GM18499 (cell line): ENCODE measurements at regions not wholly inside any gene's neighbourhood (a gene's known extent, or its start where the extent isn't known, plus 50 kb on each side); places are given as distances from the start of the nearest gene placed in this dataset.

Source experiments
- ATAC-seq: cut with Tn5 transposase; IDR thresholded peaks from one replicate; pipeline ENCODE4 v1.9.1; 2021; ENCODE audit warnings: moderate number of reproducible peaks; ENCODE audit not compliant: insufficient read depth, unreplicated experiment

DNA sequence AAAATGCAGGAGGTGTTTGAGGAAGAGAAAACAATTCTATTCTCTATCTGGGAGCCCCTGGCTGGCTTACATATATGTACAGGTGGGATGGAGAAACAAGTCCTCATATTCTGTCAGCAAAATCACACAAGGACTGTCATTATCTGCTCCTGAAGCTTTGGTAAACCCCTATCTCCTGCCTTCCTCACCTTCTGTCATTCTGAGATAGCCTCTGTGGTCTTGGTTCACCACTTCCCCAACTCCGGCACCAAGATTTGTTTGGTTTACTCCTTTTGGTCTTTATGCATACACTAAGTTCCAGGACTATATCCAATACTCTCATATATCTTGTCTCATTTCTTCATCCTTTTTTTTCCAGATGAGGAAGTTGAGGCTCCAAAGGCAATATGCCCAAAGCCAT, 551.1 kb downstream of the PLPP3 start:
- no peak for ATAC-seq

DNA sequence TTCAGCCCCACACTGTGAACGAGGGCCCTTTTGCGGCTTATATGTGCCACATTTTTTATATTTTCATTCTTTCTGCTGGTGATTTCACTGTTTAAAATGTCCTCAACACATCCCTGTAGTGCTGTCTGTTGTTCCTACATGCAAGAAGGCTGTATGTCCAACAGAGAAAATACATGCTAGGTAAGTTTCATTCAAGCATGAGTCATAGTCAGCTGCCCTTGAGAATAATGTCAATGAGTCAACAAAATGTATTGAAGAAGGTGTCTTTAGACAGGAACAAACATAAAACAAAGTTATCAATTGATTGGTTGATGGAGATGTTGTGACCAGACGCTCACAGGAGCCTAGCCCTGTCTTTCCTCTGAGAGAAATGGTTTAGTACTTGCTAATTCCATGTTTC, 553.4 kb downstream of the PLPP3 start:
- ATAC-seq = no peak

DNA sequence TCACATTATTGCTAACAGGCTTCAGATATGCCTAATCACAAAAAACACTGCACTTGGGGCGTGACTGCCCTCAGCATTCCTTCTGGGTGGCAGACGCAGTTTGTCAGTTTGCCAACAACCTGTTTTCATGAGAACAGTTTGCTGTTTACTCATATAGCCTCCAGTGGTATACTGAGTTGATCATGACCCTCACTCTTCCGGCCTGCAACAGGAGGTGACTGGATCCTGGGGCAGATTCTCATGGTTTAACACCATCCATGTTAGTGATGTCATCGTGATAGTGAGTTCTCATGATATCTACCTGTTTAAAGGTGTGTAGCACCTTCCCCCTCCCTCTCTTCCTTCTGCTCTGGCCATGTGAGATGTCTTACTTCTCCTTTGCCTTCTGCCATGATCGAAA, 555.2 kb downstream of the PLPP3 start:
- no peak for ATAC-seq

DNA sequence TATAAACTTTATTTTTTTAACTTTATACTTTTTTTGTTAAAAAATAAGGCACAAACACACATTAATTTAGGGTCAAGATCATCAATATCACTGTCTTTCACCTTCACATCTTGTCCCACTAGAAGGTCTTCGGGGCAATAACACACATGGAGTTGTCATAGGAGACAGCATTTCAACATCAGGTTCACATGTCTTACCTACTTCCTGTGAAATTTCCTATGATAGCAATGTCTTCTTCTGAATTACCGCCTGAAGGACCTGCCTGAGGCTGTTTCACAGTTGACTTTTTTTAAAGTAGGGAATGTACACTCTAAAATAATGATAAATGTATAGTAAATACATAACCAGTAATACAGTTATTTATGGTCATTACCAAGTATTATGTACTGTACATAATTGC, 559.4 kb downstream of the PLPP3 start:
- no peak for ATAC-seq

DNA sequence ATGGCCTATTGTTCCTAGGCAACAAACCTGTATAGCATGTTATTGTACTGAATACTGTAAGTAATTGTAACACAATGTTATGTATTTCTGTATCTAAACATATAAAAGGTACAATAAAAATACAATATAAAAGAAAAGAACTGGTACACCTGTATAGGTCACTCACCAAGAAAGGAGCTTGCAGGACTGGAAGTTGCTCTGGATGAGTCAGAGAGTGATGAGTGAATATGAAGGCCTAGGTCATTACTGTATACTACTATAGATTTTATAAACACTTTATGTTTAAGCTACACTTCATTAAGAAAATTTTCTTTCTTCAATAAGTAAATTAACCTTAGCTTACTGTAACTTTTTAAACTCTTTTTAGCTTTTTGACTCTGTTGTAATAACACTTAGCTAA, 559.9 kb downstream of the PLPP3 start:
- no peak for ATAC-seq

DNA sequence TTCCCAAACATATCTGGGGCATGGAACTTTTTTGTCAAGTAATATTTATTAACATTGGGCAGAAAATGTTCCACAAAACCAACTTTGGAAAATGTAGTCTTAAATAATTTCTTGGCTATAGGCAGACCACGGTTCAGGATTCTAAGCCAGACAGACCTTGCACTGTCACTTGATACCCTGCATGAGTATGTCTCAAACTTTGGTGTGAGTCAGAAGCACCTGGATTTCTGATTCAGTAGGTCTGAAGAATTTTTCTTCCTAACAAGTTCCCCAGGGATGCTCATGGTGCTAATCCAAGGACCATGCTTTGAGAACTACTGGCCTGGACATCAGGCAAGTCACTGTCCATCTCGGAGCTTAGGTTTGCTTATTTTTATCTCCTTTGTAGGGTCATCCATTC, 562.0 kb downstream of the PLPP3 start:
- no peak for ATAC-seq

DNA sequence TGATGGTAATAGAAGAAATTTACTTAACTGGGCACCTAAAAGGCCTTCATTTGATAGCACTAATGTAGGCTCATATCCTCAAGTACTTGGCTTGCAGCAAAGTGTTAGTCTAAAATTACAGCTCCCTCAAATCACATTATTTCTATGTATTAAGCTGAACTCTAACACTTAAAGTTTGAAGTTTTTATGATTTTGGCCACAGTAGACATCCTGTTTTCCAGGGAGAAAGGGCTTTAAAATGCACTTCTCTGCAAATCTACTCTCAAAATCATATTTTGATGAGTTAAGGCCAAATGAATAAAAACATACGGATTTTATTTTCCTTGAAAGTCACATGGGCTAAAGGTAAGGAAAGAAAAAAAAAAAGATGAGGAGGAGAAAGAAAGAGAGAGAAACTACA, 575.5 kb downstream of the PLPP3 start:
- no peak for ATAC-seq

DNA sequence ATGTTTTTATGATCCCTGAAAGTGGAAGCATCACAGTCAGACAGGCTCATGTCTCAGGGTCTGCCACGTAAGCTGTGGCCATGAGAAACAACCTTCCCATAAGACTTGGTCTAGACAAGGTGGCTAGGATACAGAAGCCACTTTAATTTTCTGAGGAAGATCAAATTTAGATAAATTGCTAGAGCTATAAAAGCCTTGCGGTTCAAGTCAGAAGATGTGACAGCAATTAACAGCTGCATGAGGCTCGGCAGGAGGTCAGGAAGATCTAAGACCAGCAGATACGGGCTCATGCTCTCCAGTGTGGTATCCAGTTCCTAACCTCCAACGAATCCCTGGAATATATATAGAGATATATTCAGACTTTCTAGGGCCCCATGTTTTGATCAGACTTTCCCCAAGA, 577.1 kb downstream of the PLPP3 start:
- ATAC-seq = no peak

DNA sequence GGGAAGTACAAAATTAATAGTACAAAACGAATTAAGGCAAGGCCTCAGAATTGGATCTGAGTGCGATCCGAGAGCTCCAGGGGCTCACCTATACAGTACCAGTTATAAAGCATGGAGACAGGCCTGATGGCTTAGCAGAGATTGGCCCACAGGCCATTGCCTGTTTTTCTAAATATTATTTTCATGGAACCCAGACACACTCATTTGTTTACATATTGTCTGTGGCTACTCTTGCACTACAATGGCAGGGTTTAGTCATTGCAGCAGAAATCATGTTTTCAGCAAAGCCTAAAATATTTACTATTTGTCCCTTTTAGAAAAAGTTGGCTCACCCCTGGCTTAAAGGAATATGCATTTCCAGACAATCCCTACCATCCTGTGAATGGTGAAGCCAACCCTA, 578.9 kb downstream of the PLPP3 start:
- no peak for ATAC-seq

DNA sequence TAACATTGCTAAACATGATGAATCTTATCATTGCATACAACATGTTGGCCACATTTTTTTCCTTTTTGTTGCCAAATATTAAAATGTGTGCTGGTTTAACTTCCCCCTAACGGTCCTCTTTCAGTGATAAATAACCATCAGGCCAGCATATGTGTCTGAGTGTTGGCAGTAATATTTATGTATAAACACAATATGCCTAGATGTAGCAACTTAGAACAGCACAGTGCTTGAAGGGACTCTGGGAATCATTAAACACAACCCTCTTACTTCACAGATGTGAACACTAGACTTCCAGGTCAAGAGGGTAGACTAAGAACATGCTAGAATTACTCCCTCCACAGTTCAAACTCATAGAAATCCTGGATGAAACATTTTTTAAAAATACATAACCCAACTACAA, 581.8 kb downstream of the PLPP3 start:
- ATAC-seq = no peak

DNA sequence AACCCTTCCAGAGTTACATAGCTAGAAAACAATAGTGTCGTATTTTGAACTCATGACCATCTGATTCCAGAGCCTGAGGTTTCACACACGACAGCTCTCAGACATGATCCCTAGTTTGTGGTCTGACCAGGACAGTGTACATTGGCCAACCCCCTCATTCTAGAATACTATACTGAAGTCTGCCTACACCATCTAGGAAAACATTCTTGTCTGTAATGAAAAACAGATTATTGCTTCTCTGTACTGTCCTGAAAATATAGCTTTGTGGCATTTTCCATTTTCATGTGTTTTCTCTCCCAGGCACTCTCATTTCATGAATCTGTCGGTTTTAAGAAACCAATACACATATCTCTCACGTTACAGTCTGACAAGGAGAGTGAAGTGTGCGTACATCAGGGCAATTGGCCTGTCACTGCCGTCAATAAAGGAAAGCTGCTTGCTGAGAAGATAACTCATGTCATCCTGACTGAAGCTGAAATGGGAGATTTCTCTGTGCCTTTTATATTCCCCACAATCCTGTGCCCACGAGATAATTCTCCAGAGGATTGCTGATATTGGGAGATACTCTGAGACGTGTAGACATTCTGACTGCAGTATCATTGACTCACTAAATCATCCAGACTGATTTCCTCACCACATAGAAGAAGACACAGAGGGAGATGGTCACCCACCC, 585.6 kb downstream of the PLPP3 start:
- ATAC-seq = no peak

DNA sequence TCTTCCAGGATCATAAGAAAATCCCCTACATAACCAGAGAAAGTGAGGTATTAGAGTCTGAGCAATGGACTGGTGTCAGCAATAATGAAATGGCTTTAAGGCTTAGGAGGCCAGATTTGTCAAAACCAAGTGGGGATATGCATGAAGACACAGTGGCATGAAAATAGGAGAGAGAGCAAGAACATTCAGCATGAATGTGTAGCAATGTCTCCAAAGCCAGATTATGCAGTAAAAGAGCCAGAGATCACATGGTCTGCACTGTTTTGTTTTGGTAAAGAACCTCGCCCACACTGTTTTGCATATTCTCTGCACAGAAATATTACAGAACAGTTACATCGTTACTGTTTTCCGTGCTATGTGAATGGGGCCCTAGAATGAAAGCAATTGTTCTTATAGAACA, 589.4 kb downstream of the PLPP3 start:
- ATAC-seq = no peak

DNA sequence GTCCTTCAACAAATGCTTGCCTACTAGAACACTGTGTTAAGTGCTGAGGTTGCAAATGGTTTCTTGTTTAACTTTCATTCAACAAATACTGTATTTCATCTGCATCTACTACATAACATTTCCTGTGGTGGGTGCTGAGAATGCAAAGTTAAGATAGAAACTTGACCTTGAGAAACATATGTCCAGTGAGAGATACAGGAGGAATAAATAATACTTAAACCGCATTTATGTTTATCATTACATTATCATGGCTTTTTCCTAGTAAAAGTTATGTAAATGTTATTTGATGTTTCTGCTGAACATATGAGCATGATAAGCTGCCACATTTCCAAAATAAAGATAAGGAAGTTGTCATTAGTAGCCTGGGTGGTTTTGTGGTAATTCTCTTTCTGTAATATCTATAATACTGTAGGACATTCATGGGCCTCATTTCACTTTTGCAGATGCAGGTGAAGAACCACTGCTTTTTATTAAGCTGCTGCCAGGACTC, 590.4 kb downstream of the PLPP3 start:
- ATAC-seq = no peak

DNA sequence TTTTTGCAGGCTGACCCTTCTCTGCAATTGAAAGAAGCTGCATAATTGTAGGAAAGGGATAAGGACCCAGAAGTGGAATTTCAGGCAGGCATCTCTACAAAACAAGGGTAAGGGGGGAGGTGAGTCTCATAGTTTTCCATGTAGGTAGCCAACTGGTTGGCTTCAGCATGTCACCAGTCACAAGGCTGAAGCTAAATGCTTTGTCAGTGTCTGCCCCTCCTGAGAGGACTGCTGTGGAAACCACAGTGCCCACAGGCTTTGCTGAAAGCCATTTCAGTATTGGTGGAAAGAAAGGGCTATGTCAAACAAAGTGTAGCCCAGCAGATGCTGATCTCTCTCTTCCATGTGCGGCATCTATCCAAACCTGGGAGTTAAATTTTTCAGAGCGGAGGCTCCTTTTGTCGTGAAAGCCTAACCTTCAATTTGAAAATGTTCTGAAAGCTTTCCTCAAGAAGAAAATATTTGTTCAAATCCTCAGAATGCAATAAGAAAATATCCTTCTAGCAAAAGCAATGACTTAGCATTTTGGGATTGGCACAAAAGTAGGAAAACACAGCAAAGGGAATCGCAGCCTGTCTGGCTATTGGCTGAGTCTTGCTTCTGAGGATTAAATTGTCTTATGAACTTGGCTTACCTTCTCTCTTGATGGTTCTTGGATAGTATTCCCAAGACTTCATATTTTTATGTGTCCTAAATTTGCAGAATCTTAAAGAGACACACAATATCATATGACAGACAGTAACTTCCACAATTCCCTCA, 591.7 kb downstream of the PLPP3 start:
- no peak for ATAC-seq

DNA sequence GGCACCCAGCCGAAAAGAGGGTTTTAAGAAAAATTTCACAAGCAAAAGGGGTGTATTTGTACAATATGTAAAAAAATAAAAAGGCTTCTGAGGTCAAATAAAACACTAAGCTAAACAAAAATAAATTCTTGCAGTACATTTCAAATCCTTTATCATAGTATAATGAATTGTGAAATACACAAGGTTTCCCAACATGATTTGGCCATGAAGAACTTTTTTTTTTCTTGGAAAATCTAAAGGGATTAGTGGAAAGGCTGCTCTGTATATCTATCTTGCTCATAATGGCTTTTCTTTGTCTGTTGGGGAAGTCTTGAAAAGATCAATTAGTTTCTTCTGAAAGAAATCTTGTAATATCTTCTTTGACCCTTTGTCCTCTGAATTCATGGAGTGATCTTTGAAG, 593.4 kb downstream of the PLPP3 start:
- no peak for ATAC-seq

DNA sequence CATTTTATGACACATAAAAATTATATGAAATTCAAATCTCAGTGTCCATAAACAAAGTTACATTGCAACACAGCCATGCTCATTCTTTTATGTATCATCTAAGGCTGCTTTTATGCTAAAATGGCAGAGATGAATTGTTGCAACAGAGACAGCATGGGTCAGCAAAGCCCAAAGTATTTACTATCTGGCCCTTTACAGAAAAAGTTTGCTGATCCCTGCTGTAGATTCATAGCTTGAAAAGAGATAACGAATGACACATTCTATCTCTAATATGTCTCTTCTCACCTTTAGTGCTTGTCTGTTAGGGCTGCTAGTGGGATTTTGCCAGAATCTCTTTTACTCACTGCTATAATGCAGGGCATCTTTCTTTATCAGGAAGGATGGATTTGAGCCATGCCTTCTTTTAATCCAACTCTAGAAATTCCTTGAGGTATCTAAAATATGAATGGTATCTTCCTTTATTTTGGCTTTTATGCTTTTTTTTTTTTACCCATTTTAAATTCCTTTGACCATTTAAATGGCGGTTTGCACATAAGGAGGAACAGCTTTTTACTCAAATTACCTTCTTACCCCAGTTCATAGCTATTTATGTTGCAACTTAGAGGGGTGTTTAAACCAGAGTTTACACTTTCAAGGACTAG, 598.2 kb downstream of the PLPP3 start:
- ATAC-seq = no peak

DNA sequence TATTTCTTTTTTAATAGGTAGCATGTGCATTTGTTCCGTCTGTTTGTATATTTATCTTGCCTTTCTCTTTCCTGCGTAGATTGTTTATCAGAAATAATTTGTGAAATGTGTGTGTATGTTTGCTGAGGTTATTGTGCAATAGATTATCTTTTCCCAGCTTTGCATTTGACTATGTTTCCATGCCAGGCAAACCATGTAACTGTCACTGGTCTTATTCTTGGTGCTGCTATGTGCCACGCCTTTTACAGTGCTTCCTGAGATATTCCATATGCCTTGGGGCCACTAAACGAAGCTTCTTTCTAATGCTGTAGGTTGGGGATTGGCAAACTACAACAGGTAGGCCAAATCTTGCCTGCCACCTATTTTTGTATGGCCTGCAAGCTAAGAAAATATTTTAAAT, 598.8 kb downstream of the PLPP3 start:
- ATAC-seq = no peak

DNA sequence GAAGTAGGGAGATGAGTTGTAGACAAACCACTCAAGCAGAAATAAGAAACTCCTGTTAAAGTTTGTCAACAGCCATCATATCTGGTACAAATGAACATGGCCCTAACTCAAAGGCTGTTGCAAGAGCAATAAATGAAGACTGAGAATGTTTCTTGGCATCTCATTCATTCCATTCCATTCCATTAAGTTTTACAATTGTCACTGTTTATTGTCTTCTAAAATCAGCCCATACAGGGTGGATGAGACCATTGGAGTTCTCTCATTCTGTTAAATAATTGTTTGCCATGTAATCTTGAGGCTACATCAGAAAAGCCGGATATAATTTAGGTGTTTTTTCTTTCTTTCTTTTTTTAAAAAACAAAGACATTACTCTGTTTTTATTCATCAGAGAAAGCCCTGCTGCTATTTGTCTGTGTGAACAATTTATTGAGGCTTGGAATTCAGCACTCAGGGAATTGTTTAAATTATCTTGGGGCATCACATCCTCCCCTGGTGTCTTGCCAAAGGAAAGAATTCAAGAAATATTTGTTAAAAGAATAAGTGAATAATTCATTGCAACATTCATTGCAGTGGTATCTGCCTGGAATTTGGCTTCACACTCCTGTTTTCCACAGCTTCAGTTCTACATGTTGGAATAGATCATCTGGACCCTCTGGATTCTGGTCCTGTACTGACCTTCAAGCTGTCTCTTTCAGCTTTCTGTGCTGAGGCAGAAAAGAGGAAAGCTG, 604.5 kb downstream of the PLPP3 start:
- no peak for ATAC-seq

DNA sequence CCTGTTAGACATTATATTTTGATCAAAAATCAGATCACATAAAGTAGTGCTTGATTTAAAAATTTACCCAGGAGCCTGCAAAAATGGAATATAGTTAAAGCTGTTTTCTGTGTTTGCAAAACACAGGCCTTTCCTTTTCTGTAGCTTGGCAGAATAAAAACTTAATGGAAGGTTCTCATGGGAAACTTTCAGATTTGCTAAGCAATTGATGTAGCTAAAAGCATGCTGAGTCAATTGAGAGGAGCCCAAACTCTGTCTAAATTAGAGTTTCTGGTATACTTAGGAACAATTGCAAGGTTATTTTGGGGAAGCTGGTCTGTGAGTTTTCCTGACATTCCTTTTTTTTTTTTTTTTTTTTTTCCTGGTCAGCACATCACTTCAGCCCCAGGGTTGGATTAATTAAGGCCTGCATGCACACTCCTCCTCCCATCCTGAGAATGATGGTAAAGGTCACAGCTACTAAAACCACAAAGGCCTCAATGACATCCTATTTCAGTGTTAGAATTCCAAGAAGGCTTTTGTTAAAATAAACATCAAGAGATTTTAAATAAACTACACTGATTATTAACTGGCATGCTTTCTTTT, 608.7 kb downstream of the PLPP3 start:
- no peak for ATAC-seq

DNA sequence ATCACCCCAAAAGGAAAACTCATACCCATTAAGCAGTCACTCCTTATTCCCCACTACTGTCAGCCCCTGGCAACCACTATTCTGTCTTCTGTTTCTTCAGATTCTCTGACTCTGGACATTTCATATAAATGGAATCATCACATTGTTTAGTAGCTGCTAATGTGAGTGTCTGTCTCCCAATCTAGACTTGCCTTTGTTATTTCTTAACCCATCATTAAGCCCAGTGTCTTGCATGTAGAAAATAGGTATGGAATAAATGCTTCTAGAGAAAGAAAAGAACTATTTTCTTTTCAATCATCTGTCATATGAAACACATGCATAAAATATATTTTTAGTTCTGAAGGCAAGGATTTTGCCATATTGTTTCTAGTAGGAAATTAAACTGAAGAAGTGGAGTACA, 610.0 kb downstream of the PLPP3 start:
- ATAC-seq = no peak

DNA sequence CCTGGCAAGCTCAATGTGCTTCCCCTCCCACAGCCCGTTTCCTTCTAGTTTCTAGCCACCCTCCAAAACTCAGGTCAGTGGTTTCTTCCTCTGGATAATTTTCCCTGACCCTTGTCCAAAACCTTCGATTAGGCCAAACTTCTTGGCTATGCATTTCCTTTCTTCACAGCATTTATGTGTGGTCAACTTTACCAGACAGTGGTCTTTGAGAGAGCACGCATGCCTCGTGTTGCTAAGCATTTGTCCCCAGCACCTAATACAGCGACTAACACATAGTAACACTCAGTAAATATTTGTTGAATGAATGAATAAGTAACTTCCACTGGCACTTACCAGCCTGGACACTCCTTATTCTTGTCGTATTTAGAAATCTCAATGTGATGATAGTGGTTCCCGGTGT, 610.7 kb downstream of the PLPP3 start:
- no peak for ATAC-seq
